Keratinocyte (primary cell): ENCODE measurements at regions not wholly inside any gene's neighbourhood (a gene's known extent, or its start where the extent isn't known, plus 50 kb on each side); places are given as distances from the start of the nearest gene placed in this dataset.

ENCODE experiments used
- EZH2 ChIP-seq: IDR thresholded peaks from one replicate; pipeline ENCODE4 v1.6.1; 2012; ENCODE audit warnings: inconsistent platforms, mild to moderate bottlenecking, low read length, moderate library complexity
- TF ChIP-seq, protein P1 (sequence below), 3 experiments: IDR thresholded peaks in 1 of 3; conservative IDR thresholded peaks in 1 of 3; optimal IDR thresholded peaks in 1 of 3; 2 replicates in 2 of 3; 3 replicates in 1 of 3; pipeline versions ENCODE3 to v1.5.1; 2011; ENCODE audit warnings: low read length in 3 of 3, mild to moderate bottlenecking in 3 of 3, moderate library complexity in 2 of 3, control low read depth in 1 of 3, inconsistent platforms in 1 of 3; ENCODE audit not compliant: insufficient read depth in 2 of 3; ENCODE audit errors: extremely low read depth in 1 of 3

DNA sequence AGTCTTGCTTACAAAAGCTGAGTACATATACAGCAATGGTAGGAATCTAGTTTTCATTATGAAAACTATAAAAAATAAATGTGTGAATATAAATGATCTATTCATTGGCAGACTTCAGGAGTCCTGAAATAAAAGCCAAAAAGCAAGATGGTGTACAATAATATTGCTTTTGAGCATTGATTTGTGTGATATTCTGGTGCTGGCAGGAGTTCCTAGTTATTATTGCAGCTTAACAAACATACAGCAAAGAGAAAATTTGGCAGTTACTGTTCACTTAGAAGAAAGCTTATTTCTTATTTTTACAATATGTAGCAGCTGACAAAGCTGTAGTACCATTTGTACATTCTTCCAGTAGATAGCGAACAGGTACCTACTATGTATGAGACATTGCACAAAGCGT lies 1518.9 kb upstream of the TENM4 start:
- TF ChIP-seq, protein P1, sequence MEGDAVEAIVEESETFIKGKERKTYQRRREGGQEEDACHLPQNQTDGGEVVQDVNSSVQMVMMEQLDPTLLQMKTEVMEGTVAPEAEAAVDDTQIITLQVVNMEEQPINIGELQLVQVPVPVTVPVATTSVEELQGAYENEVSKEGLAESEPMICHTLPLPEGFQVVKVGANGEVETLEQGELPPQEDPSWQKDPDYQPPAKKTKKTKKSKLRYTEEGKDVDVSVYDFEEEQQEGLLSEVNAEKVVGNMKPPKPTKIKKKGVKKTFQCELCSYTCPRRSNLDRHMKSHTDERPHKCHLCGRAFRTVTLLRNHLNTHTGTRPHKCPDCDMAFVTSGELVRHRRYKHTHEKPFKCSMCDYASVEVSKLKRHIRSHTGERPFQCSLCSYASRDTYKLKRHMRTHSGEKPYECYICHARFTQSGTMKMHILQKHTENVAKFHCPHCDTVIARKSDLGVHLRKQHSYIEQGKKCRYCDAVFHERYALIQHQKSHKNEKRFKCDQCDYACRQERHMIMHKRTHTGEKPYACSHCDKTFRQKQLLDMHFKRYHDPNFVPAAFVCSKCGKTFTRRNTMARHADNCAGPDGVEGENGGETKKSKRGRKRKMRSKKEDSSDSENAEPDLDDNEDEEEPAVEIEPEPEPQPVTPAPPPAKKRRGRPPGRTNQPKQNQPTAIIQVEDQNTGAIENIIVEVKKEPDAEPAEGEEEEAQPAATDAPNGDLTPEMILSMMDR (optimal IDR thresholded peaks at IDR 0.05 in 1 of 3, IDR thresholded peaks at IDR 0.05 in 1 of 3, conservative IDR thresholded peaks at IDR 0.05 in 1 of 3; ENCODE audit: extremely low read depth in 1 of 3, insufficient read depth in 2 of 3, low read length in 3 of 3): no peak
- no peak for TF ChIP-seq EZH2
